ENCODE measurements at regions not wholly inside any gene's neighbourhood (a gene's known extent, or its start where the extent isn't known, plus 50 kb on each side); places are given as distances from the start of the nearest gene placed in this dataset.

DNA sequence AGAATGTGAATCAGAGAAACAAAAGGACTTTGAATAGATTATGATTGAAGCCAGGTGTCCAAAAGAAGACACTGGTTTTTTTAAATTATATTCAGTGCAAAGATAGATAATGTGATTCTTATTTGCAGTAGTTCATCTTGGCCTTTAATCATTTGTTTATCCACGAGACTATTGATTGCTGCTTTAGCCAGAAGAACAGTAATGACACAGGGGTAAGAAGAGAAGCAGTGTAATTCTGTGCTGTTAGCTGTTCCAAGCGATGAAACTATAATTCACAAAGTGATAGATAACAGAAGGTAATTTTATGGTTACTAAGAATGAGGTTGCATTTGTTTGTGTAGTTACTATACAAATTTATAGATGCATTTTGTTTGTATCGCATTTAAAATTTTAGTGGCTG lies 311.6 kb downstream of the MZT1 start:
- no peaks in the 10 kb centered on the region for H3K27me3 ChIP-seq
- H3K4me1 ChIP-seq (ENCODE audit: insufficient read depth): no peaks in the 10 kb centered on the region
- no peaks in the 10 kb centered on the region for H3K36me3 ChIP-seq
- WGBS, 3 donors: 50 to 73% (median 71%) methylated on average over 3 of the region's 3 CpGs
- intact Hi-C loops (cut with DNase I): no loop called here
- no peak for TF ChIP-seq POLR2A (IDR thresholded peaks at IDR 0.05)
- TF ChIP-seq, protein P1, sequence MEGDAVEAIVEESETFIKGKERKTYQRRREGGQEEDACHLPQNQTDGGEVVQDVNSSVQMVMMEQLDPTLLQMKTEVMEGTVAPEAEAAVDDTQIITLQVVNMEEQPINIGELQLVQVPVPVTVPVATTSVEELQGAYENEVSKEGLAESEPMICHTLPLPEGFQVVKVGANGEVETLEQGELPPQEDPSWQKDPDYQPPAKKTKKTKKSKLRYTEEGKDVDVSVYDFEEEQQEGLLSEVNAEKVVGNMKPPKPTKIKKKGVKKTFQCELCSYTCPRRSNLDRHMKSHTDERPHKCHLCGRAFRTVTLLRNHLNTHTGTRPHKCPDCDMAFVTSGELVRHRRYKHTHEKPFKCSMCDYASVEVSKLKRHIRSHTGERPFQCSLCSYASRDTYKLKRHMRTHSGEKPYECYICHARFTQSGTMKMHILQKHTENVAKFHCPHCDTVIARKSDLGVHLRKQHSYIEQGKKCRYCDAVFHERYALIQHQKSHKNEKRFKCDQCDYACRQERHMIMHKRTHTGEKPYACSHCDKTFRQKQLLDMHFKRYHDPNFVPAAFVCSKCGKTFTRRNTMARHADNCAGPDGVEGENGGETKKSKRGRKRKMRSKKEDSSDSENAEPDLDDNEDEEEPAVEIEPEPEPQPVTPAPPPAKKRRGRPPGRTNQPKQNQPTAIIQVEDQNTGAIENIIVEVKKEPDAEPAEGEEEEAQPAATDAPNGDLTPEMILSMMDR (IDR thresholded peaks at IDR 0.05): no peak
- TF ChIP-seq EP300 (IDR thresholded peaks at IDR 0.05): no peak
- no peak for DNase-seq
- H3K9me3 ChIP-seq: no peaks in the 10 kb centered on the region
- no peak overlapping the region for H3K27ac ChIP-seq
- no peak overlapping the region for H3K4me3 ChIP-seq

GRCh38 chr13:72412481-72412880 lies 314.9 kb downstream of the MZT1 start:
- Histone ChIP-seq H3K27me3 (no peaks in the 10 kb centered on the region), H3K4me3 (no peak overlapping the region), H3K4me1 (ENCODE audit: insufficient read depth) (no peaks in the 10 kb centered on the region), H3K36me3 (no peaks in the 10 kb centered on the region), H3K27ac (no peak overlapping the region), H3K9me3 (no peaks in the 10 kb centered on the region)
- intact Hi-C loops (cut with DNase I): no loop called here
- 44 to 45% (median 44%) methylated on average over 2 of the region's 2 CpGs for WGBS, 3 donors
- no peak for TF ChIP-seq EP300 (IDR thresholded peaks at IDR 0.05)
- TF ChIP-seq POLR2A (IDR thresholded peaks at IDR 0.05): no peak
- TF ChIP-seq, protein P1 (IDR thresholded peaks at IDR 0.05): no peak
- DNase-seq: no peak

- Histone ChIP-seq H3K36me3 (no peaks in the 10 kb centered on the region), H3K4me1 (ENCODE audit: insufficient read depth) (no peaks in the 10 kb centered on the region), H3K4me3 (no peak overlapping the region), H3K9me3 (no peaks in the 10 kb centered on the region), H3K27ac (no peak overlapping the region), H3K27me3 (no peaks in the 10 kb centered on the region)
- intact Hi-C loops (cut with DNase I): no loop called here
- no peak for DNase-seq
- 17 to 52% (median 17%) methylated on average over 1 of the region's 1 CpG for WGBS, 3 donors
- TF ChIP-seq, protein P1 (IDR thresholded peaks at IDR 0.05): no peak
- TF ChIP-seq POLR2A (IDR thresholded peaks at IDR 0.05): no peak
- no peak for TF ChIP-seq EP300 (IDR thresholded peaks at IDR 0.05)
These were observed 322.0 kb downstream of the MZT1 start for GRCh38 chr13:72405441-72405840.

- Histone ChIP-seq H3K4me3 (no peak overlapping the region), H3K9me3 (no peaks in the 10 kb centered on the region), H3K4me1 (ENCODE audit: insufficient read depth) (no peaks in the 10 kb centered on the region), H3K27ac (no peak overlapping the region), H3K27me3 (no peaks in the 10 kb centered on the region), H3K36me3 (no peaks in the 10 kb centered on the region)
- DNase-seq: no peak
- intact Hi-C loops (cut with DNase I): no loop called here
- no peak for TF ChIP-seq EP300 (IDR thresholded peaks at IDR 0.05)
- 87 to 93% (median 93%) methylated on average over 3 of the region's 3 CpGs for WGBS, 3 donors
These were observed 323.9 kb downstream of the MZT1 start for GRCh38 chr13:72403396-72404010.

- no peak for TF ChIP-seq EP300 (IDR thresholded peaks at IDR 0.05)
- TF ChIP-seq POLR2A (IDR thresholded peaks at IDR 0.05): no peak
- TF ChIP-seq, protein P1 (IDR thresholded peaks at IDR 0.05): no peak
- Histone ChIP-seq H3K4me1 (ENCODE audit: insufficient read depth) (no peaks in the 10 kb centered on the region), H3K36me3 (no peaks in the 10 kb centered on the region), H3K27me3 (no peaks in the 10 kb centered on the region), H3K4me3 (no peak overlapping the region), H3K27ac (no peak overlapping the region), H3K9me3 (no peaks in the 10 kb centered on the region)
- intact Hi-C loops (cut with DNase I): no loop called here
- DNase-seq: no peak
- 91 to 98% (median 96%) methylated on average over 3 of the region's 3 CpGs for WGBS, 3 donors
These were observed 326.6 kb downstream of the MZT1 start for GRCh38 chr13:72400856-72401255.

Measured in ovary (tissue), 7 donors.